Keratinocyte (primary cell): ENCODE measurements at regions not wholly inside any gene's neighbourhood (a gene's known extent, or its start where the extent isn't known, plus 50 kb on each side); places are given as distances from the start of the nearest gene placed in this dataset.

Source experiments
- EZH2 ChIP-seq: IDR thresholded peaks from one replicate; pipeline ENCODE4 v1.6.1; 2012; ENCODE audit warnings: inconsistent platforms, mild to moderate bottlenecking, low read length, moderate library complexity
- TF ChIP-seq, protein P1 (sequence below), 3 experiments: IDR thresholded peaks in 1 of 3; conservative IDR thresholded peaks in 1 of 3; optimal IDR thresholded peaks in 1 of 3; 2 replicates in 2 of 3; 3 replicates in 1 of 3; pipeline versions ENCODE3 to v1.5.1; 2011; ENCODE audit warnings: low read length in 3 of 3, mild to moderate bottlenecking in 3 of 3, moderate library complexity in 2 of 3, control low read depth in 1 of 3, inconsistent platforms in 1 of 3; ENCODE audit not compliant: insufficient read depth in 2 of 3; ENCODE audit errors: extremely low read depth in 1 of 3

DNA sequence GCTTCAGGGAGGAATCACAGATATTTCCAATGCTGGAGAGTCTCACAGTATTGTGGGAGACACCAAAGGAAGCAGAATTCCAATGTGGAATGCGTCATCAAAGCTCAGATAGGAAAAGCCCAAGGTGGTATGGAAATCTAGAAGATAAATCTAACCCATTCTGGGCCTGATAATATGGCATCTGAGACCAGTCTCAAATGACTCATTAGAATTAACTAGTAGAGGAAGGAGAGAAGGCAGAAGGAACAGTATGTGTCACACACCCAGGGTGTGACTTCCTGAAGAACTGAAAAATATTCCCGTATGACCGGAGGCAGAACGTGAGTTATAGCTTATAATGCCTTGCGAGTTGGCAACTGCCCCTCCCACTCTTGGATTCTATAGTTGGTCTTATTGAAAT lies 499.2 kb downstream of the PLPP3 start:
- TF ChIP-seq, protein P1, sequence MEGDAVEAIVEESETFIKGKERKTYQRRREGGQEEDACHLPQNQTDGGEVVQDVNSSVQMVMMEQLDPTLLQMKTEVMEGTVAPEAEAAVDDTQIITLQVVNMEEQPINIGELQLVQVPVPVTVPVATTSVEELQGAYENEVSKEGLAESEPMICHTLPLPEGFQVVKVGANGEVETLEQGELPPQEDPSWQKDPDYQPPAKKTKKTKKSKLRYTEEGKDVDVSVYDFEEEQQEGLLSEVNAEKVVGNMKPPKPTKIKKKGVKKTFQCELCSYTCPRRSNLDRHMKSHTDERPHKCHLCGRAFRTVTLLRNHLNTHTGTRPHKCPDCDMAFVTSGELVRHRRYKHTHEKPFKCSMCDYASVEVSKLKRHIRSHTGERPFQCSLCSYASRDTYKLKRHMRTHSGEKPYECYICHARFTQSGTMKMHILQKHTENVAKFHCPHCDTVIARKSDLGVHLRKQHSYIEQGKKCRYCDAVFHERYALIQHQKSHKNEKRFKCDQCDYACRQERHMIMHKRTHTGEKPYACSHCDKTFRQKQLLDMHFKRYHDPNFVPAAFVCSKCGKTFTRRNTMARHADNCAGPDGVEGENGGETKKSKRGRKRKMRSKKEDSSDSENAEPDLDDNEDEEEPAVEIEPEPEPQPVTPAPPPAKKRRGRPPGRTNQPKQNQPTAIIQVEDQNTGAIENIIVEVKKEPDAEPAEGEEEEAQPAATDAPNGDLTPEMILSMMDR (optimal IDR thresholded peaks at IDR 0.05 in 1 of 3, IDR thresholded peaks at IDR 0.05 in 1 of 3, conservative IDR thresholded peaks at IDR 0.05 in 1 of 3; ENCODE audit: extremely low read depth in 1 of 3, insufficient read depth in 2 of 3, low read length in 3 of 3) = no peak
- no peak for TF ChIP-seq EZH2
